Pancreas (tissue), 10 donors: ENCODE measurements at regions not wholly inside any gene's neighbourhood (a gene's known extent, or its start where the extent isn't known, plus 50 kb on each side); places are given as distances from the start of the nearest gene placed in this dataset.
A peak's percentile ranks its signal among the peaks of the same experiment; 100 is the strongest.

Experiments used
- ATAC-seq, 4 donors: fragments of 200-7000 bp; cut with Tn5 transposase; one replicate each; pipeline versions ENCODE4 v1.8.0 to v1.9.1; 2020; ENCODE audit warnings: mild to moderate bottlenecking in 4 of 4, moderate library complexity in 4 of 4
- DNase-seq, 6 donors: peaks; one replicate each; pipeline ENCODE4 v3.0.0-alpha.2; 2020
- FAIRE-seq: peaks from 2 replicates; lab custom pipeline; 2012; peaks lifted over from hg19 to GRCh38; lab: Jason Lieb, UNC
- H3K27ac ChIP-seq, 4 donors: fragments of 200-600 bp; sonication (generic); 1 replicate in 3 of 4; 2 replicates in 1 of 4; pipeline versions ENCODE4 v1.5.0 to v1.8.0; 2020
- H3K27me3 ChIP-seq, 4 donors: fragments of 200-600 bp; one replicate each; pipeline ENCODE4 v1.8.0; 2021
- H3K36me3 ChIP-seq, 3 donors: fragments of 200-600 bp; sonication (generic) in 1 of 3; one replicate each; pipeline versions ENCODE4 v1.5.0 to v1.8.0; 2020 to 2021
- H3K4me1 ChIP-seq, 3 donors: fragments of 200-600 bp; one replicate each; pipeline ENCODE4 v1.8.0; 2021
- H3K4me3 ChIP-seq, 4 donors: fragments of 200-600 bp; sonication (generic) in 2 of 4; one replicate each; pipeline versions ENCODE4 v1.5.0 to v1.8.0; 2020 to 2021
- H3K9me3 ChIP-seq, 4 donors: fragments of 200-600 bp; one replicate each; pipeline ENCODE4 v1.8.0; 2021
- CTCF ChIP-seq, 4 donors: fragments of 200-600 bp; sonication (generic) in 3 of 4; IDR thresholded peaks; one replicate each; pipeline versions ENCODE4 v1.5.0 to v1.8.0; 2021; ENCODE audit warnings: antibody characterized with exemption in 4 of 4
- WGBS, 2 donors: extraction: QIAGEN DNeasy Blood & Tissue Kit; methylation state at CpG; one replicate each; pipeline ENCODE4 v1.1.7; 2013; 5-methylcytosine and 5-hydroxymethylcytosine counted together
- intact Hi-C, 3 donors: fragments of 100-400 bp; cut with DNase I; formaldehyde crosslinking; loops; one replicate each; pipeline versions ENCODE4 v1.11.1 to v1.14.2; 2022
- donor health status: healthy with polysubstance abuse.
- donor health status: DM: no; HTN: no; CAD: no; lungs with moderate emphysema.
- donor health status: DM: no; HTN: no; CAD: no.
- donor health status: control.
- donor health status: control.
- donor health status: Bipolar disorder and iron deficiency.
- donor health status: DM: yes; HTN: yes; CAD: no.
- donor health status: DM: no; HTN: no; CAD: no.
- donor health status: DM: no; HTN: no; CAD: no.
- donor health status: DM: yes; HTN: yes; CAD: no.

DNA sequence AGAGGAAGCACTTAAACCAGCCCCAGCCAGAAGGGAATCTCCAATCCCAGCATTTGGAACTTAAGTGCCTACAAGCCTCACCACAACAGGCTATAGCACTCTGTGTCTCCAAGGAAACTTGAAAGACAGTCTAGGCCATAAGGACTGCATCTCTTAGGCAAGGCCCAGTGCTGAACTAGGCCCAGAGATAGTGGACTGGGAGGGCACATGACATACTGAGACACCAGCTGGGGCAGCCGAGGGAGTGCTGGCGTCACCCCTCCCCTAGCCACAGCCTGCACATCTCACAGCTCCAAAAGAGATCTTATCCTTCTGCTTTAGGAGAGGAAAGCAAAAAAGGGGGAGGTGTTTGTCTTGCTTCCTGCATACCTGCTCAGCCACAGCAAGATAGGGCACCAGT, 618.5 kb downstream of the COL12A1 start:
- no peak overlapping the region for H3K27ac ChIP-seq
- intact Hi-C loops, result no loop called here
- no peak for DNase-seq
- H3K4me1 ChIP-seq, result peaks cover 0 to 5% (median 0%) of the 10 kb centered on the region in 3 donors
- H3K36me3 ChIP-seq, result no peaks in the 10 kb centered on the region
- WGBS, 2 donors, result 86 to 90% methylated on average over 2 of the region's 2 CpGs
- FAIRE-seq, result no peak
- no peaks in the 10 kb centered on the region for H3K9me3 ChIP-seq
- no peak for TF ChIP-seq CTCF (IDR thresholded peaks at IDR 0.05)
- ATAC-seq, result no peak
- no peak overlapping the region for H3K4me3 ChIP-seq
- H3K27me3 ChIP-seq, result no peaks in the 10 kb centered on the region

DNA sequence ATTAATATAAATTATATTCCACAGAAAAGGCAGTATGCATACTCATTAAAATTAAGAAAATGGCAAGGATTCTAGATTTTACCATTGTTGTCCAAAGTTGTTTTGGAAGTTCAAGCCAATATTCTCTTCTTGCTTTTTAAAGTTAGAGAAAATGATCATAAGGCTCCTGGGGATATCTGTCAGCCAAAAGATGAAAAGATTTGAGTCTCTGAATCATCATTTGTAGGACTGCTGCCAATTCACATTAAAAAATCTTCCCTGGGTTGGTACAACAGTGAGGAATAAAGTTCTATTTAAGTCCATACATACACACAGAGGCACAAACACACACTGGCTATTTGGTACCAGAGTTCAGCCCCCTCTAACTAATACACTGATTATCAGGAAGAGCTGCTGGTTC, 620.1 kb downstream of the COL12A1 start:
- FAIRE-seq, result no peak
- TF ChIP-seq CTCF (IDR thresholded peaks at IDR 0.05), result no peak
- Histone ChIP-seq H3K27ac (no peak overlapping the region), H3K36me3 (no peaks in the 10 kb centered on the region), H3K27me3 (no peaks in the 10 kb centered on the region), H3K4me3 (no peak overlapping the region), H3K9me3 (no peaks in the 10 kb centered on the region), H3K4me1 (peaks cover 0 to 5% (median 0%) of the 10 kb centered on the region in 3 donors)
- DNase-seq, result no peak
- ATAC-seq, result no peak
- intact Hi-C loops, result no loop called here

DNA sequence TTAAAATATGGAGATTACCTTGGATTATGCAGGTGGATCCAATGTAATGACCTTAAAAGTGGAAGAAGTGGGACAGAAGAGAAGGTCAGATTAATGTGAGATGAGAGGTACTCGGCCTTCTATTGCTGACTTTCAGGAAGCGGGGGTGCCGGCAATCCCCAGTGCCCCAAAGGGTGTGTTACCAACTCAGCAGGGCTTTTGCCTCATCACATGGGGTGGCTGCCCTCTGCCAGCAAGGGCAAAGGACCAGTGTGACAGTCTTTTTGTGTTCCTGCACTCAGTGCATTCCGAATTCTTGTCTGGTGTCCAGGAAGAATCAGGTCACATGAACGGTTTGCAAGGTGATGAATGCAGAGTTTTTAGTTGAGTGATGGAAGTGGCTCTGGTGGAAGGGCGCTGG, 624.2 kb downstream of the COL12A1 start:
- FAIRE-seq (no peak), DNase-seq (peak in 1 of 6 donors; percentile 20), ATAC-seq (no peak)
- H3K4me1 ChIP-seq, result no peaks in the 10 kb centered on the region
- 88% methylated on average over 6 of the region's 6 CpGs for WGBS, 2 donors
- TF ChIP-seq CTCF (IDR thresholded peaks at IDR 0.05), result no peak
- no peak overlapping the region for H3K4me3 ChIP-seq
- intact Hi-C loops, result no loop called here
- H3K9me3 ChIP-seq, result no peaks in the 10 kb centered on the region
- H3K27ac ChIP-seq, result no peak overlapping the region
- H3K36me3 ChIP-seq, result no peaks in the 10 kb centered on the region
- no peaks in the 10 kb centered on the region for H3K27me3 ChIP-seq

GRCh38 chr6:74579794-74580193, 626.1 kb downstream of the COL12A1 start:
- DNase-seq, result no peak
- intact Hi-C loops, result no loop called here
- H3K4me1 ChIP-seq, result no peaks in the 10 kb centered on the region
- H3K4me3 ChIP-seq, result no peak overlapping the region
- TF ChIP-seq CTCF (IDR thresholded peaks at IDR 0.05), result no peak
- no peaks in the 10 kb centered on the region for H3K36me3 ChIP-seq
- no peaks in the 10 kb centered on the region for H3K9me3 ChIP-seq
- WGBS, 2 donors, result 64 to 67% methylated on average over 3 of the region's 3 CpGs
- no peak for ATAC-seq
- FAIRE-seq, result no peak
- no peak overlapping the region for H3K27ac ChIP-seq
- no peaks in the 10 kb centered on the region for H3K27me3 ChIP-seq

DNA sequence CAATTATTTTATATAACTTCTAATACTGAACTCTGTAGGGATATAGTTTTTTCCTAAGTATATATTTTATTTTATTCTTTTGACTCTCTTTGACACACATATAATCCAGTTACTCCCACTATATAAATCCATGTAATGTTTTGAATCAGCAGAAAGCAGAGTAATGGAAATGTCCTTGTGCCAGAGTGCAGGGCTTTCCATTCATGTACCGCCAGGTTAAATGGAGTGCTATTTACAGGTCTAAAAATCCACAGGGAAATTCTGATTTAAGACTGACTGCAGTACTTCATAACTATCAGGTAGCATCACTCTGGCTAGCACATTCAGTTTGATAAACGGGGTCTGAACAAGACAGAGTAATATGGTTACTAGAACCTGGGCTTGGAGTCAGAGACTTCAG, 626.8 kb downstream of the COL12A1 start:
- H3K4me3 ChIP-seq, result no peak overlapping the region
- no peaks in the 10 kb centered on the region for H3K36me3 ChIP-seq
- H3K4me1 ChIP-seq, result no peaks in the 10 kb centered on the region
- no peak for DNase-seq
- WGBS, 2 donors, result 76 to 91% methylated on average over 2 of the region's 2 CpGs
- intact Hi-C loops, result no loop called here
- FAIRE-seq, result no peak
- H3K27me3 ChIP-seq, result no peaks in the 10 kb centered on the region
- no peaks in the 10 kb centered on the region for H3K9me3 ChIP-seq
- no peak for TF ChIP-seq CTCF (IDR thresholded peaks at IDR 0.05)
- H3K27ac ChIP-seq, result no peak overlapping the region
- ATAC-seq, result no peak
